Myocyte (in vitro differentiated cells): ENCODE measurements at regions not wholly inside any gene's neighbourhood (a gene's known extent, or its start where the extent isn't known, plus 50 kb on each side); places are given as distances from the start of the nearest gene placed in this dataset.

Experiments
- DNase-seq: peaks from one replicate; pipeline ENCODE4 v3.0.0-alpha.2; 2012; ENCODE audit warnings: low read depth

GRCh38 chr12:71071536-71072097 lies 86.2 kb downstream of the TSPAN8 start:
- DNase-seq: no peak

- no peak for DNase-seq
These were observed 87.2 kb downstream of the TSPAN8 start for GRCh38 chr12:71070416-71071128.

GRCh38 chr12:71069311-71069710 lies 88.5 kb downstream of the TSPAN8 start:
- DNase-seq: no peak

- no peak for DNase-seq
These were observed 94.7 kb downstream of the TSPAN8 start for GRCh38 chr12:71063087-71063486.

GRCh38 chr12:71061451-71061850 lies 96.3 kb downstream of the TSPAN8 start:
- no peak for DNase-seq

GRCh38 chr12:71060426-71060825 lies 97.4 kb downstream of the TSPAN8 start:
- no peak for DNase-seq

GRCh38 chr12:71057330-71057729 lies 100.5 kb downstream of the TSPAN8 start:
- DNase-seq: no peak

- no peak for DNase-seq
These were observed 103.2 kb downstream of the TSPAN8 start for GRCh38 chr12:71054551-71054950.

GRCh38 chr12:71046215-71046614 lies 111.6 kb downstream of the TSPAN8 start:
- DNase-seq: peak; percentile 43

- DNase-seq: peak; percentile 69
These were observed 112.0 kb downstream of the TSPAN8 start for GRCh38 chr12:71045781-71046180.

GRCh38 chr12:71041476-71041875 lies 116.3 kb downstream of the TSPAN8 start:
- DNase-seq: no peak

- no peak for DNase-seq
These were observed 118.4 kb upstream of the PTPRR start for GRCh38 chr12:71038960-71039359.

- no peak for DNase-seq
These were observed 116.0 kb upstream of the PTPRR start for GRCh38 chr12:71036526-71036925.

- no peak for DNase-seq
These were observed 112.4 kb upstream of the PTPRR start for GRCh38 chr12:71032933-71033332.

GRCh38 chr12:71029302-71029701 lies 108.8 kb upstream of the PTPRR start:
- DNase-seq: peak; percentile 58

- DNase-seq: no peak
These were observed 107.3 kb upstream of the PTPRR start for GRCh38 chr12:71027856-71028255.

GRCh38 chr12:71024827-71025226 lies 104.3 kb upstream of the PTPRR start:
- no peak for DNase-seq

GRCh38 chr12:71024281-71024680 lies 103.7 kb upstream of the PTPRR start:
- DNase-seq: no peak

GRCh38 chr12:71021491-71021890 lies 101.0 kb upstream of the PTPRR start:
- no peak for DNase-seq

- no peak for DNase-seq
These were observed 98.8 kb upstream of the PTPRR start for GRCh38 chr12:71019282-71019831.

- no peak for DNase-seq
These were observed 98.1 kb upstream of the PTPRR start for GRCh38 chr12:71018682-71019081.

- DNase-seq: peak; percentile 63
These were observed 93.7 kb upstream of the PTPRR start for GRCh38 chr12:71014180-71014785.

- DNase-seq: no peak
These were observed 90.7 kb upstream of the PTPRR start for GRCh38 chr12:71011261-71011660.
